Transverse colon (tissue), 4 donors: ENCODE measurements at regions not wholly inside any gene's neighbourhood (a gene's known extent, or its start where the extent isn't known, plus 50 kb on each side); places are given as distances from the start of the nearest gene placed in this dataset.

Source experiments
- DNase-seq: peaks from one replicate; pipeline ENCODE4 v3.0.0-alpha.2; 2019
- H3K27ac ChIP-seq, 4 donors: fragments of 200-600 bp; sonication (generic); 2 replicates each; pipeline ENCODE4 v1.5.1; 2016 to 2018; ENCODE audit warnings: inconsistent platforms in 4 of 4
- H3K27me3 ChIP-seq: fragments of 200-600 bp; sonication (generic); 2 replicates; pipeline ENCODE4 v1.5.1; 2017; ENCODE audit warnings: inconsistent platforms
- H3K36me3 ChIP-seq, 4 donors: fragments of 200-600 bp; sonication (generic); 2 replicates each; pipeline ENCODE4 v1.5.1; 2017 to 2019; ENCODE audit warnings: inconsistent platforms in 4 of 4
- H3K4me1 ChIP-seq, 4 donors: fragments of 200-600 bp; sonication (generic); 2 replicates each; pipeline ENCODE4 v1.5.1; 2017 to 2020; ENCODE audit warnings: inconsistent platforms in 4 of 4
- H3K4me3 ChIP-seq, 4 donors: fragments of 200-600 bp; sonication (generic); 1 replicate in 1 of 4; 2 replicates in 3 of 4; pipeline versions ENCODE4 v1.5.1 to v1.6.1; 2017 to 2019; ENCODE audit warnings: inconsistent platforms in 4 of 4
- H3K9me3 ChIP-seq, 2 donors: fragments of 200-600 bp; sonication (generic); 2 replicates each; pipeline ENCODE4 v1.5.1; 2017 to 2019; ENCODE audit warnings: inconsistent platforms in 2 of 2
- EP300 ChIP-seq: sonication (generic); formaldehyde crosslinking; IDR thresholded peaks from one replicate; pipeline ENCODE4 v1.6.1; 2017; ENCODE audit warnings: antibody characterized with exemption, low read depth
- POLR2A ChIP-seq: fragments of 450-650 bp; IDR thresholded peaks from one replicate; pipeline ENCODE4 v1.6.1; 2016; ENCODE audit warnings: antibody characterized with exemption, mild to moderate bottlenecking, moderate library complexity
- POLR2AphosphoS5 ChIP-seq, 3 donors: sonication (generic); formaldehyde crosslinking; IDR thresholded peaks; one replicate each; pipeline ENCODE4 v1.6.1; 2016; ENCODE audit warnings: antibody characterized with exemption in 3 of 3
- WGBS, 2 donors: methylation state at CpG; one replicate each; pipeline ENCODE4 v1.1.5; 2018; ENCODE audit warnings: low coverage in 1 of 2; 5-methylcytosine and 5-hydroxymethylcytosine counted together
- in situ Hi-C, 4 donors: fragments of 200-750 bp; cut with MboI; loops; one replicate each; pipeline versions ENCODE4 v1.15.0 to v1.15.1; 2017; ENCODE audit warnings: low sequenced_read_pairs in 3 of 4, low pct_ligation_motif_present in 1 of 4, low pct_unique_long_range_greater_than_20kb in 1 of 4
- intact Hi-C: fragments of 100-400 bp; cut with DNase I; formaldehyde crosslinking; loops from one replicate; pipeline ENCODE4 v1.15.1; 2023; ENCODE audit warnings: low total_unique reads
- TF ChIP-seq, protein P1 (sequence below), 5 experiments: fragments of 200-600 bp in 3 of 5; fragments of 450-650 bp in 2 of 5; sonication (generic) in 3 of 5; IDR thresholded peaks; 1 replicate in 2 of 5; 2 replicates in 3 of 5; pipeline ENCODE4 v1.5.1; 2016 to 2017; ENCODE audit warnings: antibody characterized with exemption in 5 of 5, inconsistent platforms in 3 of 5, mild to moderate bottlenecking in 2 of 5, moderate library complexity in 1 of 5

DNA sequence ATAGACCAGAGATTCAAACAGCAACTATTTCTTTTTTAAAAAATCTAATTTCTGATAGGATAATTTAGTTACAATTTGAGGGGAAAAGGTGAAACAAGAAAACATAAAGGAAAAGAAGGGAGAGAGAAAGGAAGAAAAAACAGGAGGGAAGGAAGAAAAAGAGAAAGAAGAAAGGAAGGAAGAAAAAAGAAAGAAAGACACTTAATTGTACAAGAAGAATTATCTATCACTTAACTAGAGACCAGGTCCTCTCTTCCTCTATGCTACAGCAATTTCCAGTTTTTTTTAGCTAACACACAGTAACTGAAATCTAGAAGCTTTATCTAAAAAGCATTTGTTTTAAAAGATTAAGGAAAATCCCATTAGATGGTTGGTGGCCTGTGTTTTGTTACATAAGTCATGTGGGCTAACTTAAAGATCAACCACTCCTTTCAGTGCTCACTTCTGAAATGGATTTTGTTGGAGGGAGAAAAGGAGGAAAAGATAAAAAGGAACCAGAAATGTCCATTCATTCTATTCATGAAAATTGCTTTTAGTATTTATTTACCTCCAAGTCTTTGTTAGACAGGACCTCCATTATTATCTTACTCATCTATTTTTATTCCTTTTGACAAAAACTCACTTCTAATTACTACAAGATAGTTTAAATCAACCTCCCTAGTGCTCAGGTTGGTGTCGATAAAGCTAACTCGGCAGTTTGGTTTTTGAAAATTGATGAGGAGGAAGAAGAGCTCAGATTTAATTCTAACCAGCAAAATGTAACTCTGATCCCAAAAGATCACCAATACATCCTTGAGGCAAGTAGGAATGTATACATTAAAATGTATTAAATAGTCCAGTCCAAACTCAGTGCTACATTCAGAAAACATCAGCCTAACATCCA is 251.5 kb upstream of the FN1 start:
- H3K27ac ChIP-seq = no peak overlapping the region
- no peaks in the 10 kb centered on the region for H3K9me3 ChIP-seq
- intact Hi-C loops = no loop called here
- TF ChIP-seq POLR2AphosphoS5 (IDR thresholded peaks at IDR 0.05) = no peak
- no peak for TF ChIP-seq EP300
- TF ChIP-seq, protein P1, sequence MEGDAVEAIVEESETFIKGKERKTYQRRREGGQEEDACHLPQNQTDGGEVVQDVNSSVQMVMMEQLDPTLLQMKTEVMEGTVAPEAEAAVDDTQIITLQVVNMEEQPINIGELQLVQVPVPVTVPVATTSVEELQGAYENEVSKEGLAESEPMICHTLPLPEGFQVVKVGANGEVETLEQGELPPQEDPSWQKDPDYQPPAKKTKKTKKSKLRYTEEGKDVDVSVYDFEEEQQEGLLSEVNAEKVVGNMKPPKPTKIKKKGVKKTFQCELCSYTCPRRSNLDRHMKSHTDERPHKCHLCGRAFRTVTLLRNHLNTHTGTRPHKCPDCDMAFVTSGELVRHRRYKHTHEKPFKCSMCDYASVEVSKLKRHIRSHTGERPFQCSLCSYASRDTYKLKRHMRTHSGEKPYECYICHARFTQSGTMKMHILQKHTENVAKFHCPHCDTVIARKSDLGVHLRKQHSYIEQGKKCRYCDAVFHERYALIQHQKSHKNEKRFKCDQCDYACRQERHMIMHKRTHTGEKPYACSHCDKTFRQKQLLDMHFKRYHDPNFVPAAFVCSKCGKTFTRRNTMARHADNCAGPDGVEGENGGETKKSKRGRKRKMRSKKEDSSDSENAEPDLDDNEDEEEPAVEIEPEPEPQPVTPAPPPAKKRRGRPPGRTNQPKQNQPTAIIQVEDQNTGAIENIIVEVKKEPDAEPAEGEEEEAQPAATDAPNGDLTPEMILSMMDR (IDR thresholded peaks at IDR 0.05) = no peak
- TF ChIP-seq POLR2A = no peak
- no peaks in the 10 kb centered on the region for H3K27me3 ChIP-seq
- no peak overlapping the region for H3K4me3 ChIP-seq
- no peak for DNase-seq
- 94 to 99% methylated on average over 2 of the region's 2 CpGs for WGBS, 2 donors
- H3K4me1 ChIP-seq = peaks cover 0 to under 1% (median 0%) of the 10 kb centered on the region in 4 donors
- in situ Hi-C loops = no loop called here
- H3K36me3 ChIP-seq = no peaks in the 10 kb centered on the region

DNA sequence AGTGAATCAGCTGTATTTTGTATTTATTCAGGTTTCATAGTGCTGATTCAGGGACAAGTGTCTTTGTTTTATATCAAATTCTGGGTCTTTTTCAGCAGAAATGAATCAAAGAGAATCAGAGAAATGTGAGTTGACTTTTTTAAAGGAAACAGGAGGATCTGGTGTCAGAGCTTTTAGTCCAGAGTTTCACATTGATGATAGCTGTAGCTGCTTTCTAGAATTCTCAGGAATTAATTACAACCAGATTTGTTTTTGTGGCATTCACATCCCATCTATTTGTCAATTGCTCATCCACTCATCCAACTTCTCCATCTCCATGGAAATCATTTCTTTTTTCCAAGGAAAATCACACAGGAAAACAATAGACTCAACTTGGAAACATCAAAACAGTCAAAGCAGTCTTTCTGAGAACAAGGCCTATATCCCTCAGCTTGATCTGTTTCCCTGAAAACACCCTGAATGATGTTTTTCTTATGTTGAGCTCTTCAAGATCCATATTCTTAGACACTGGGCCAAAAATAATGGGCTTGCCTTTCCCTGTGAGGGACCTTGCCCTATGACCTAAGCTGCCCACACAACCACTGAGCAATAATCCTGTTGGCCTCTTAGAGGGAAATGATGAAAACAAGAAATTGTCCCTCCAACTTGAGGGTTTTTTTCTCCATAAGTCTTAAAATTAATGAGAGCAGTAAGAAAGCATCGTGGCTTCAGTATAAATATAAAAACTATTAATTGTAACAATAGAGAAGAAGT is 249.5 kb upstream of the FN1 start:
- peaks cover 0 to 5% (median 0%) of the 10 kb centered on the region in 4 donors for H3K4me1 ChIP-seq
- peak overlapping the region in 1 of 4 donors; percentile 4 for H3K27ac ChIP-seq
- no peak for DNase-seq
- in situ Hi-C loops (no loop called here), intact Hi-C loops (no loop called here)
- no peaks in the 10 kb centered on the region for H3K27me3 ChIP-seq
- TF ChIP-seq, protein P1 (IDR thresholded peaks at IDR 0.05) = no peak
- no peak for TF ChIP-seq POLR2A
- no peak for TF ChIP-seq EP300
- no peak for TF ChIP-seq POLR2AphosphoS5 (IDR thresholded peaks at IDR 0.05)
- no peaks in the 10 kb centered on the region for H3K9me3 ChIP-seq
- H3K36me3 ChIP-seq = no peaks in the 10 kb centered on the region
- 61 to 75% methylated on average over 1 of the region's 1 CpG for WGBS, 2 donors
- no peak overlapping the region for H3K4me3 ChIP-seq

DNA sequence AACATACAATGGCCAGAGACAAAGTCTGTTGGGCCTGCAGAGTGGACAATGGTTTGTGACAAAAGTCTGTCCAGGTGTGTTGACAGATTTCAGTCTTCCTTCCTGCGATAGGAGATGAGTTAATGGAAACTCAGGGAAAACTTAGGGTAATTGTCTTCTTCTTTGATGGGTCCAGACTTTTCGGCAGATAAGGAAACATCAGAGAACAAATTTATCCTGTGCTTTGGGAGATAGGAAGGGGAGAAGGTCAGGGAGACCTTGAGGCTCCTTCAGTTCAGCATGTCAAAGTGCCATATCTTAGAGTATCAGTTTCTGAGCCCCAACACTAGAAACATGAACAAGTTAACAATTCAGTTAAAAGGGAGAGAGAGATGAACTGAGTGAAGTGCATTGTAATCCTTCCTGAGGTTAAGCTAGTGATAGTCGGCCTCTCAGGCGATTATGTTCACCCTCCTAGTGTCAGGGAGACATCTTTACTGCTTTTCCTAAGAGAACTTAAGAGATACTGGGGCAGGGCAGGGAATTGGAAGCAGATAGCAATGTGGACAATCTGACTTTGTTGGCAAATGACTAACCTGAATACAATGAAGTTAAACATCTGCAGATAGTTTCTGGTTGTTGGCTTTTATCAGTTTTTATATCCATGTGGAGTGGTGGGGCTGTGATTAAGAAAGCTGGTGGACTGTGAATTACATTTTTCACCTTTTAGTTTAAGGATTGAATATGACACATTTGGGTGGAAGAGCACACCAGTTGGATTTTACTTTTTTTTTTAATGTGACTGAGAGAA is 248.8 kb upstream of the FN1 start:
- intact Hi-C loops = no loop called here
- Histone ChIP-seq H3K4me3 (no peak overlapping the region), H3K4me1 (peaks cover 0 to 5% (median 0%) of the 10 kb centered on the region in 4 donors), H3K36me3 (no peaks in the 10 kb centered on the region), H3K27me3 (no peaks in the 10 kb centered on the region), H3K9me3 (no peaks in the 10 kb centered on the region), H3K27ac (no peak overlapping the region)
- DNase-seq = no peak
- in situ Hi-C loops = no loop called here
- TF ChIP-seq POLR2A (no peak), EP300 (no peak), POLR2AphosphoS5 (IDR thresholded peaks at IDR 0.05) (no peak)
- TF ChIP-seq, protein P1 (IDR thresholded peaks at IDR 0.05) = no peak
- WGBS, 2 donors = 70 to 76% methylated on average over 3 to 4 of the region's 4 CpGs

DNA sequence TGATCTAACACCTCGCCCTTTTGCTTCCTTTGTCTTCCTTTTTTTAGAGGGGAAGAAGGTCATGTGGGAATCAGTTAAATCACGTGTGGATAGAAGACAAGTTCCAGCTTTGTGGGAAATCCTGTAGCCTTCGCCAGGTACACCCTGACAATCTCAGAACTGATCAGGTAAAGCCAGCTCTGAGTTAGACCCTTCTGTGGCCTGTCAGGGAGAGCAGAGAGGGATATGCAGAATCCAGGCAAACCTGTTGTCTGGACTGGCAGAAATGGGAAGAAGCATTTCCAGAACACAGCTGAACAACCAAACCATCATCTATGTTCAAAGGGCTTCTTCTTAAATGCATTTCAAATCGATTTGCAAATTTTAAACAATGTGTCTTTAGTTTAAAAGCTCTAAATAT is 247.4 kb upstream of the FN1 start:
- intact Hi-C loops (no loop called here), in situ Hi-C loops (no loop called here)
- Histone ChIP-seq H3K27me3 (no peaks in the 10 kb centered on the region), H3K9me3 (no peaks in the 10 kb centered on the region), H3K27ac (no peak overlapping the region), H3K4me3 (no peak overlapping the region), H3K36me3 (no peaks in the 10 kb centered on the region), H3K4me1 (peaks cover 0 to 5% (median 0%) of the 10 kb centered on the region in 4 donors)
- TF ChIP-seq EP300 (no peak), POLR2A (no peak), POLR2AphosphoS5 (IDR thresholded peaks at IDR 0.05) (no peak)
- TF ChIP-seq, protein P1 (IDR thresholded peaks at IDR 0.05) = no peak
- 68 to 83% methylated on average over 2 to 4 of the region's 4 CpGs for WGBS, 2 donors
- DNase-seq = no peak
